Activated T-helper 1 cell treated with anti-CD3 and anti-CD28 coated beads, Interleukin-12 subunit alpha, Interleukin-12 subunit beta, Interleukin-2, Interleukin-4 antibody, amounts not matched to agents 30 ng/mL and 10 ng/mL and 1 ng/mL, durations not matched to agents 14 hours and 24 hours and 36 hours (primary cell): ENCODE measurements at regions not wholly inside any gene's neighbourhood (a gene's known extent, or its start where the extent isn't known, plus 50 kb on each side); places are given as distances from the start of the nearest gene placed in this dataset.

Experiments used
- DNase-seq: peaks from one replicate; pipeline ENCODE4 v3.0.0; 2021; ENCODE audit warnings: low spot score
- H3K27ac Mint-ChIP-seq: one replicate; pipeline ENCODE4 v1.8.0; 2021; ENCODE audit warnings: mild to moderate bottlenecking, mixed read lengths
- H3K27me3 Mint-ChIP-seq: one replicate; pipeline ENCODE4 v1.8.0; 2022; ENCODE audit warnings: mild to moderate bottlenecking, moderate library complexity, mixed read lengths; ENCODE audit not compliant: insufficient read depth
- H3K36me3 Mint-ChIP-seq: one replicate; pipeline ENCODE4 v1.8.0; 2021; ENCODE audit warnings: low read depth, mixed read lengths
- H3K4me1 Mint-ChIP-seq: one replicate; pipeline ENCODE4 v1.8.0; 2021; ENCODE audit warnings: low read depth, mixed read lengths
- H3K4me3 Mint-ChIP-seq: one replicate; pipeline ENCODE4 v1.8.0; 2021; ENCODE audit warnings: mild to moderate bottlenecking, moderate library complexity, mixed read lengths
- H3K9me3 Mint-ChIP-seq: one replicate; pipeline ENCODE4 v1.8.0; 2021; ENCODE audit warnings: mixed read lengths
- intact Hi-C: fragments of 100-400 bp; cut with micrococcal nuclease; formaldehyde crosslinking; loops from one replicate; pipeline ENCODE4 v1.15.1; 2024

DNA sequence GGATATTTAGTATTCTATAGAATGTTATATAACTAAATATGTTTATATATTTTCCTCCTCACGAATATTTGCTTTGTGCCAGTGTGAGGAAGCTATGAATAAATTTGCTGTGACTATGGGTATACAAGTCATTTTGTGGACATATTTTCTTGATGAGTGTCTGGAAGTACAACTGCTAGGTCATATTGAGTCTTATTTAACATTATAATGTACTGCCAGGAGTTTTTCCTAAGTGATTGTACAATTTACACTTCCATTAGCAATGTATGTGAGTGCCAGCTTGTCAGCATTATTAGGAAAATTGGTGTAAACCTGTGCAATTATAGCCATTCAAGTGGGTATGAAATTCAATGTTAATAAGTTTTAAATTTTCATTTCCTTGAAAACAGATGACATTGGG is 1328.9 kb upstream of the TMEFF2 start:
- Mint-ChIP-seq H3K4me3 (no peak overlapping the region), H3K4me1 (no peaks in the 10 kb centered on the region), H3K27ac (no peak overlapping the region), H3K36me3 (no peaks in the 10 kb centered on the region), H3K9me3 (no peaks in the 10 kb centered on the region), H3K27me3 (no peaks in the 10 kb centered on the region)
- DNase-seq: no peak
- intact Hi-C loops: no loop called here

DNA sequence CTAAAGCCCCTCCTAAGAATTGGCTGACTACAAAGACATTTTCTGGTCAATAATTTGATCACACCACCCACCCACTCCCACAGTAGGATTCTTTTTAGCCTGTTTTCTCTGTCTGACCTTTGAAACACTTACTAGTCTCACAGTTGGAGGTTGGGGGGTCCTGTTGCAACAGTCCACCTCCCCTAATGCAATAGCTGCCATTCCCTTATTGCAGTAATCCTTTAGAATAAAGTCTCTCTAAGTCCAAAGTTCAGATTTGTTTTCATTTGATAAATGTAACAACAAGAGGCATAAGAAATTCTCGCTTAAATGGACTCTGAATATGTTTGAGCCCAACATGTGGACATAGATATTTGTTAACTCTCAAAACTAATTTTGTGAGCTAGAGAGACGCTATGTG is 1326.8 kb upstream of the TMEFF2 start:
- no peak overlapping the region for H3K4me3 Mint-ChIP-seq

DNA sequence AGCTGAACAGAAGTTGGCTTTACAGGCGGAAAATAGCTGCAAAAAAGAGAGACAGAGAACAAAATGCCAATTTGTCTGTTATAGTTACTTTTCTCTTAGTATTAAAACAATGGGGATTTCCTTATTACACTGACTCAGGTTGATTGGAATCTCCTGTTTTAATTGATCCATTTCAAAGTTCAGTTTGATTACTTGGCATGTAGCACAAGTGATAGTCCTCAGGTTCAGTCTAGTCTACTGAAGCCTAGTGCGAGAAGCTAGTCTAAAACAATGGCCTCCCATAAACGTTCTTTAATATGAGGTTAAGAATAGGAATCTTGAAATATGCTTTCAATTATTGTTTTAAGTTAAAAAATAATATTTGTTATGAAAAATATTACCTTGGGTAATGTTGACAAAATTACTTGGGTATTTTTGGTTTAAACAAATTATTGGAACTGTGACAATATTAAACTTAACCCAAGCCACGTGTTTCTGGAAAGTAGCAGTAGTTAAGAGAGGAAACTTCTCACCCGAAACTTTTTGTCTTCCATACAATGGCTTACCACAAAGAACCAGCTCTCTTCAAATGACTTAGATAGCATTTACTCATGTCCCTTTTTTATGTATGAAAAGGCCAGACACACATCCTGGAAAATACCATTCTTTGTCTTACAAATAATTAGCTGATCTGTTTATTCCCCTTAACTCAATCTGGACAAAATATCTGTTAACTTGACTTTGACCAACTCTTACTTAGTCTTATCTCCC is 1326.2 kb upstream of the TMEFF2 start:
- Mint-ChIP-seq H3K4me1 (no peaks in the 10 kb centered on the region), H3K36me3 (no peaks in the 10 kb centered on the region), H3K9me3 (no peaks in the 10 kb centered on the region), H3K27me3 (no peaks in the 10 kb centered on the region), H3K27ac (no peak overlapping the region), H3K4me3 (no peak overlapping the region)
- intact Hi-C loops: no loop called here
- no peak for DNase-seq

More for the DNA sequence above, 1326.8 kb upstream of the TMEFF2 start:
- H3K4me1 Mint-ChIP-seq: no peaks in the 10 kb centered on the region
- H3K36me3 Mint-ChIP-seq: no peaks in the 10 kb centered on the region
- no peaks in the 10 kb centered on the region for H3K9me3 Mint-ChIP-seq
- no peaks in the 10 kb centered on the region for H3K27me3 Mint-ChIP-seq
- no peak overlapping the region for H3K27ac Mint-ChIP-seq
- DNase-seq: no peak
- intact Hi-C loops: no loop called here

DNA sequence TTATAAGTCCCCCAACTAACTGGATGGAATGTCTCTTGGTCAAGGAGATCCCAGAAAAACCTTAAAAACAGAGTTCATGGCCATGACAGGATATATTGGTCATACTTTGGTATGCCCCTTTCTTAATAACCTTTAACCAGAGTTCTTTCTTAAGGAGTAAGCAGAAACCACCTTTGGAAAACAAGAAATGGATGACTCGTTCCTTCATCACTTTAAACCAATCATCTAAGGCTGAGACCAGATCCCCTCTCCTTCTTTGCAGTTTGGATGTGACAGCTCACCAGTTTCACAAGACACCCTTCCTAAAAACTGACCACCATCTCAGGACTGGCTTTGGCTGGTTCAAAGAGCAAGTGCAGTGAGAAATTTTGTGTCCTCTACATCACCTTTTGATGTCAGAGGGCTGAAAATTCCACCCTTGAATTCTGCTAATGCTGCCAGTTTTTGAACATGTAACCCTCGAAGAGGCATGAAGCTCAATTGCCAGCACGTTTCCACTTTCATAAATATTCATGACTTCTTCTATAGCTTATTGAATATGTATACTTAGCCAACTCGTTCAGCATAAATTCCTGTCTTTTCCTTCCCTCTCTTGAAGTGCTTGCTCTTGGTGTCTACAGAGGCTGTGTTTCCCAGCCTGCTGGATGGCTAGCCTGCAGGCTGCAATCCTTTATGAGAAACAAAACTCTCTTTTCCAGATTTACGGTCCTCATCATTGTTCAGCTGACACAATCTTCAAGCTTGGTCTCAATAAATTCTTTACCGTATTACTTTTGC is 1323.5 kb upstream of the TMEFF2 start:
- no peaks in the 10 kb centered on the region for H3K4me1 Mint-ChIP-seq
- no peaks in the 10 kb centered on the region for H3K36me3 Mint-ChIP-seq
- H3K27me3 Mint-ChIP-seq: no peaks in the 10 kb centered on the region
- H3K9me3 Mint-ChIP-seq: no peaks in the 10 kb centered on the region
- no peak overlapping the region for H3K27ac Mint-ChIP-seq
- intact Hi-C loops: no loop called here
- no peak overlapping the region for H3K4me3 Mint-ChIP-seq
- no peak for DNase-seq

DNA sequence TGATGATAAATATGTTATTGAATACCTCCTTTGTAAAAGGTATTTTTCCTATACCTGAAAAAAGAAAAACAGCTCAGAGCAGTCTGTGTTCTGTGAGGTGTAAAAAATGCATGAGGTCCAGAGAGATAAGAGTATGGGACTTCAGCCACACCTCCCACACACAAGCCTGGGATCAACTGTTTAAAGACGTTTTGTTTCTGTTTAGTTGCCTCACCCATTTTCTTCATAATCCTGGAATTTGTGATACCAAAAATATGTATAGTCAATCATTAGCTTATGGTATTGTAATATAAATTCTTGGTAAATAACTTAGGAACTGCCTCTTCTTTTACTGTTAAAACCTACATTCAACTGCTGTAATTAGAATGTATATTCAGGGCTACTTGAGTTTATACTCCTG is 1322.9 kb upstream of the TMEFF2 start:
- Mint-ChIP-seq H3K27ac (no peak overlapping the region), H3K9me3 (no peaks in the 10 kb centered on the region), H3K36me3 (no peaks in the 10 kb centered on the region), H3K4me1 (no peaks in the 10 kb centered on the region), H3K27me3 (no peaks in the 10 kb centered on the region), H3K4me3 (no peak overlapping the region)
- no peak for DNase-seq
- intact Hi-C loops: no loop called here

DNA sequence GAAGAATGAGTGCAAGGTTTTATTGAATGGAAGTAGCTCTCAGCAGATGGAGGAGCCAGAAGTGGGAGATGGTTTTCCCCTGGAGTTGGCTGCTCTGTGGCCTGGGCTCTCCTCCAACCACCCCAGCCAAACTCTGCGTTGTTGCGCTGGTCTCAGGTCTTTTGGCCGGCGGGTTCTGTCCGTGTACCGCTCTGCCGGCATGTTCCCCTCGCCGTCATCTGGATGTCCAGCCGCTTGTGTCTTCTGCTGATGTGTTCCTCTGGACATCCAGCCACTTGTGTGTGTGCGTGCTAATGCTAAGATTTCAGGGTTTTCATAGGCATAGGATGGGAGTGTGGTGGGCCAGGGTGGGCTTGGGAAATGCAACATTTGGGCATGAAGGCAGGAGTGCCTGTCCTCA is 1311.3 kb upstream of the TMEFF2 start:
- Mint-ChIP-seq H3K4me1 (no peaks in the 10 kb centered on the region), H3K27me3 (no peaks in the 10 kb centered on the region), H3K36me3 (no peaks in the 10 kb centered on the region), H3K4me3 (no peak overlapping the region), H3K9me3 (no peaks in the 10 kb centered on the region), H3K27ac (no peak overlapping the region)
- DNase-seq: no peak
- intact Hi-C loops: no loop called here

DNA sequence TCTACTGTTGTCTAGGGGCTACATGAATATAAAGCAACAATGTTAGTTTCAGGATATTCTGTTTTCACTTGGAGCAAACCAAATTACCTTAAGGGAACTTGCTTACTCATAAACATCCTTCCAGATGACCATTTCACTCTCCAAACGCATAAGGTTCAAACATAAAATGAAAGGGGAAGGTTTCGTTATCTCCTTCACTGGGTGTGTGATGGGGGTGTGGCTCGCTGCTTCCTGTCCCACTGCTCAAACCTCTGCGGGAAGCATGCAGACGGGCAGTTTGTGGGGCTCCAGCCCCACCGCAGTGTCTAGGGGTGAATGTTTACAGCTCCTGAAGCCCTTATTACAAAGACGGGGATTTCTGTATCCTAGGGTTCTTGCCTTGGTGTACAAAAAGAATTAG is 1310.9 kb upstream of the TMEFF2 start:
- intact Hi-C loops: no loop called here
- Mint-ChIP-seq H3K4me1 (no peaks in the 10 kb centered on the region), H3K4me3 (no peak overlapping the region), H3K36me3 (no peaks in the 10 kb centered on the region), H3K9me3 (no peaks in the 10 kb centered on the region), H3K27ac (no peak overlapping the region), H3K27me3 (no peaks in the 10 kb centered on the region)
- DNase-seq: no peak

DNA sequence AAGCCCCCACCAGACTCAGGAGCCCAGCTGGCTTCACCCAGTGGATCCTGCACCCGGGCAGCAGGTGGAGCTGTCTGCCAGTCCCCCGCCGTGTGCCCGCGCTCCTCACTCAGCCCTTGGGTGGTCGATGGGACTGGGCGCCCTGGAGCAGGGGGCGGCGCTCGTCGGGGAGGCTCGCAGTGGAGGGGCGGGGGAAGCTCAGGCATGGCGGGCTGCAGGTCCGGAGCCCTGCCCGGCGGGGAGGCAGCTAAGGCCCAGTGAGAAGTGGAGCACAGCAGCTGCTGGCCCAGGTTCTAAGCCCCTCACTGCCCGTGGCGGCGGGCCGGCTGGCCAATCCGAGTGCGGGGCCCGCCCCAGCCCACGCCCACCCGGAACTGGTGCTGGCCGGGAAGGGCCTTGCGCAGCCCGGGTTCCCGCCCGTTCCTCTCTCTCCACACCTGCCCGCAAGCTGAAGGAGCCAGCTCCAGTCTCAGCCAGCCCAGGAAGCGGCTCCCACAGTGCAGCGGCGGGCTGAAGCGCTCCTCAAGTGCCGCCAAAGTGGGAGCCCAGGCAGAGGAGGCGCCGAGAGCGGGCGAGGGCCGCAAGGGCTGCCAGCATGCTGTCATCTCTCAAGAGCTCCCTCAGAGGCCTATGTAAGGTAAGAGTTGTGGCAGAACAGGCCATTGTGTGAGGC is 1307.8 kb upstream of the TMEFF2 start:
- Mint-ChIP-seq H3K4me3 (no peak overlapping the region), H3K4me1 (no peaks in the 10 kb centered on the region), H3K27ac (no peak overlapping the region), H3K36me3 (no peaks in the 10 kb centered on the region), H3K9me3 (no peaks in the 10 kb centered on the region), H3K27me3 (no peaks in the 10 kb centered on the region)
- intact Hi-C loops: no loop called here
- DNase-seq: no peak

DNA sequence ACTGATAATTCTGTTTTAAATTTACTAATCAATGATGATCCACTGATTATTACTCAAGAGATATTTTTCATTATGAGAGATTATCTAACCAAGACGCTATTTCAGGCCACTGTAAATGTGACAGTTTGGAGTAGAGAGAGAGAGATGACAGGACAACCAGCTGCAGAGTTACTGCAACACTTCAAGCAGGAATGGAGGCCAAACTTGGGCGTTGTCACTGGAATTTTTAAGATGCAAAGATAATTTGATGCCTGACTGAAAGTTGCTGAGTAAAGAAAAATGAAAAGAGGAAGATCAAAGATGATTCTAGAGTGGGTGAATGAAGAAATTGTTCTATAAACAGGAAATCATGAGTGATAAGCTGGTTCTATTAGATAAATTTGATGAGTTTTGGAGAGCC is 1302.1 kb upstream of the TMEFF2 start:
- DNase-seq: no peak
- Mint-ChIP-seq H3K4me1 (no peaks in the 10 kb centered on the region), H3K27ac (no peak overlapping the region), H3K27me3 (no peaks in the 10 kb centered on the region), H3K4me3 (no peak overlapping the region), H3K36me3 (no peaks in the 10 kb centered on the region), H3K9me3 (no peaks in the 10 kb centered on the region)
- intact Hi-C loops: no loop called here

DNA sequence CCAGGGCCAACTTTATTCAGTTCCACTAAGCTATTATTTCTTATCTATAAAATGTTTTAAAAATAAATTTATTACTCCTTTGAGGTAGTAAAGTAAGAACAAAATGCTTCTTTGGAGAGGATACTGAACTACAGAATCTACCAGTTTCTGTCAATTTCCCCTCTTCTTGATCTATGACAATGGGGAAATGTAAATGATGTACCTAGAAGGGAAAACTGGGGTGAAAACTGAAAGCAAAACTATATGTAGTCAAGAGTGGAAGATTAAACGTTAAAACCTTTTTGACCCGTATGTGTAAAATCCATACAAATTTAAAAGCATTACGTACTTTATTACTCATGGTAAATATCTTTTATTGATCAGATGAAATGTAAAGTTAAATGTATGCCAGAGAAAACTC is 1287.8 kb upstream of the TMEFF2 start:
- Mint-ChIP-seq H3K27ac (no peak overlapping the region), H3K27me3 (no peaks in the 10 kb centered on the region), H3K4me1 (no peaks in the 10 kb centered on the region), H3K9me3 (no peaks in the 10 kb centered on the region), H3K36me3 (no peaks in the 10 kb centered on the region), H3K4me3 (no peak overlapping the region)
- intact Hi-C loops: no loop called here
- no peak for DNase-seq

DNA sequence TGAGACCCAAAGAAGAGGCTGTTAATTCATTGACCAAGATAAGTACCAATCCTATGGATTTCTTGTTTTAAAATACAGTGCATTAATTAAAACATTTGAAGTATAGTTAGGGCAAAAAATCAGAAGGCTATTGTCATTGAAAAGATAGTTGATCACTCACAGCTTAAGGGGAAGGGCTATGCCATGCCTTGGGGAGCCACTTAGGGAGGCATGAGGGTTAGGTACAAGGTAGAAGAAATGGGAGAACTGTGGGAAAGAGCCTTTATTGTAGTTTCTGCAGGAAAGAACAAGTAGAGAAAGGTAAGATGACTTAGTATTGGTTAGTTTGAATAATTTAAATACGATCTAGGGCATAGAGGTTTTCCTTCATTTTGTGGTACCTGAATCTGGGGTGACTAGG is 1285.5 kb upstream of the TMEFF2 start:
- Mint-ChIP-seq H3K27me3 (no peaks in the 10 kb centered on the region), H3K36me3 (no peaks in the 10 kb centered on the region), H3K27ac (no peak overlapping the region), H3K9me3 (no peaks in the 10 kb centered on the region), H3K4me3 (no peak overlapping the region), H3K4me1 (no peaks in the 10 kb centered on the region)
- intact Hi-C loops: no loop called here
- no peak for DNase-seq

DNA sequence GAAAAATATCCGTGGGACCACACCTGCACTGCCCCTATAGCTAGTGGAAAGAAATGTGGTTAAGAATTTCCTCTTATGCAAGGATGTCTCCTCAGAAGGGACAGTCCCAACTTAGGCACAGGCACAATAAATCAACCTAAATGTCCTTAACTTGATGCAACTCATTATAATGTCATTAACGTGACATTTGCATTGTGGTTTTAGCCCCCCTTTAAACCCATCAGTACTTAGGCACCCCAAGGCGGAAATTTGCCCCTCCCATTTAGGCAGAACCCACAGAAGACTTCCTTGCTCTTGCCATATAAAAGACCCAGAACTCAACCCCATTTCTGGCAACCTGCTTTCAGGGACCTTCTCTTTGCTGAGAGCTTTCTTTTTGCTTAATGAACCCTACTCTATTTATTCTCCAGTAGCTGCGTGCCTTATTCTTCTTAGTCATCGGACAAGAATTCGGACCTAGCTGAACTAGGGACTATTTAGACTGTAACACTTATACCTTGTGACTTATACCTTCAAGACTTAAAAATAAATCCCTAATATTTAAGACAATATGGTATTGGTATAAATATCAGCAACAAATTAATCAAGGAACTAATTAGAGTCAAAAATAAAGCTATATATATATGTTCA is 1281.6 kb upstream of the TMEFF2 start:
- H3K4me1 Mint-ChIP-seq: no peaks in the 10 kb centered on the region
- DNase-seq: no peak
- no peak overlapping the region for H3K27ac Mint-ChIP-seq
- H3K9me3 Mint-ChIP-seq: no peaks in the 10 kb centered on the region
- intact Hi-C loops: no loop called here
- no peak overlapping the region for H3K4me3 Mint-ChIP-seq
- no peaks in the 10 kb centered on the region for H3K27me3 Mint-ChIP-seq
- H3K36me3 Mint-ChIP-seq: no peaks in the 10 kb centered on the region

DNA sequence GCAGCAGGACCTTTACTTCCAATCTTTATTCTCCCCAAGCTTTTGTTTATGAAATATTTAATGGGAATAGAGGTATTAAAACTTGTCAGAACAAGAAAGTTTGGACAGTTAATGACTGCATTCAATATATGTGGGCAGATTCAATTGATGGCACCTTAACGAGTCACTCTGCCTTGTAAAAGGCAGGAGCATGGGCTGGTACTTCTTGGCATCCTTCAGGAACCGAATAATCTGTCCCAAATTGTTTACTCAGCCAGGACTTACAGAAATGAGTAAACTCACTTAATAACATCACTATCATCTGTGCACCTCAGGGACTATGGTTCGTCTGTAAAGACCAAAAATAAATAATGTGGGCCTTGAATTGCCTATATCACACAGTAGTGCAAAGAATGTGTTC is 1280.3 kb upstream of the TMEFF2 start:
- DNase-seq: no peak
- Mint-ChIP-seq H3K27me3 (no peaks in the 10 kb centered on the region), H3K27ac (no peak overlapping the region), H3K9me3 (no peaks in the 10 kb centered on the region), H3K36me3 (no peaks in the 10 kb centered on the region), H3K4me3 (no peak overlapping the region), H3K4me1 (no peaks in the 10 kb centered on the region)
- intact Hi-C loops: no loop called here
